GM12873 (cell line): ENCODE measurements at regions not wholly inside any gene's neighbourhood (a gene's known extent, or its start where the extent isn't known, plus 50 kb on each side); places are given as distances from the start of the nearest gene placed in this dataset.

Experiments used
- CTCF ChIP-seq: IDR thresholded peaks from 2 replicates; pipeline ENCODE4 v1.5.1; 2012; ENCODE audit warnings: low read depth, mild to moderate bottlenecking, moderate library complexity, low read length, control low read depth; ENCODE audit not compliant: insufficient read depth; ENCODE audit errors: missing control alignments

- no peak for TF ChIP-seq CTCF
Observed at GRCh38 chr14:87155856-87156488, 837.0 kb downstream of the GALC start.

GRCh38 chr14:87153901-87154300 lies 839.1 kb downstream of the GALC start:
- no peak for TF ChIP-seq CTCF

- no peak for TF ChIP-seq CTCF
Observed at GRCh38 chr14:87153391-87153790, 839.6 kb downstream of the GALC start.

- no peak for TF ChIP-seq CTCF
Observed at GRCh38 chr14:87152693-87153092, 840.3 kb downstream of the GALC start.

- no peak for TF ChIP-seq CTCF
Observed at GRCh38 chr14:87149583-87150354, 843.2 kb downstream of the GALC start.

GRCh38 chr14:87148655-87149054 lies 844.3 kb downstream of the GALC start:
- TF ChIP-seq CTCF, result no peak

GRCh38 chr14:87142551-87143211 lies 850.3 kb downstream of the GALC start:
- TF ChIP-seq CTCF, result no peak
